Gastroesophageal sphincter (tissue), 3 donors: ENCODE measurements at regions not wholly inside any gene's neighbourhood (a gene's known extent, or its start where the extent isn't known, plus 50 kb on each side); places are given as distances from the start of the nearest gene placed in this dataset.

Experiments used
- EP300 ChIP-seq: sonication (generic); formaldehyde crosslinking; IDR thresholded peaks from one replicate; pipeline ENCODE4 v1.6.1; 2017; ENCODE audit warnings: antibody characterized with exemption, mild to moderate bottlenecking
- POLR2A ChIP-seq, 2 donors: fragments of 450-650 bp; IDR thresholded peaks; one replicate each; pipeline ENCODE4 v1.6.1; 2017; ENCODE audit warnings: antibody characterized with exemption in 2 of 2, mild to moderate bottlenecking in 2 of 2, moderate library complexity in 1 of 2
- TF ChIP-seq, protein P1 (sequence below), 4 experiments: fragments of 200-600 bp in 2 of 4; fragments of 450-650 bp in 2 of 4; sonication (generic) in 1 of 4; IDR thresholded peaks; one replicate each; pipeline ENCODE4 v1.5.1; 2017 to 2019; ENCODE audit warnings: antibody characterized with exemption in 4 of 4, mild to moderate bottlenecking in 2 of 4, moderate library complexity in 2 of 4

DNA sequence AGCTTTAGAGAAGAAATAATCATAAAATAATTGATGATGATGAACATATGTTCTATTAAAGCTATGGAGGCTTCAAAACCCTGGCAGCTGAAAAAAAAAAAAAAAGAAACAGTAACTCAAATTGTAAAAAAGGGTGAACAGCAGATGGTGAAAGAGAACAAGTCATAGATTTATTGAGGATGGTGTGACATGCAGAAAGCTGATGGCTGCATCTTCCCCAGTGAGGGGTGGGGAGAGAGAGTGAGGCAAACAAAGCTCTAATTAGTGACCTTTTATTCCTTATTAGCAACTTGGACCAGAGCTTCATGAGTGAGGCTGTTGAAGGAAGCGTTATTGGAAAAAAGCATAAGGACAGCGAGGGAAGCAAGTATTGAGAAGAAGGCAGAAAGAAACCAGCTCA lies 191.7 kb downstream of the EDN1 start:
- TF ChIP-seq POLR2A (IDR thresholded peaks at IDR 0.05) (no peak), EP300 (no peak)
- TF ChIP-seq, protein P1, sequence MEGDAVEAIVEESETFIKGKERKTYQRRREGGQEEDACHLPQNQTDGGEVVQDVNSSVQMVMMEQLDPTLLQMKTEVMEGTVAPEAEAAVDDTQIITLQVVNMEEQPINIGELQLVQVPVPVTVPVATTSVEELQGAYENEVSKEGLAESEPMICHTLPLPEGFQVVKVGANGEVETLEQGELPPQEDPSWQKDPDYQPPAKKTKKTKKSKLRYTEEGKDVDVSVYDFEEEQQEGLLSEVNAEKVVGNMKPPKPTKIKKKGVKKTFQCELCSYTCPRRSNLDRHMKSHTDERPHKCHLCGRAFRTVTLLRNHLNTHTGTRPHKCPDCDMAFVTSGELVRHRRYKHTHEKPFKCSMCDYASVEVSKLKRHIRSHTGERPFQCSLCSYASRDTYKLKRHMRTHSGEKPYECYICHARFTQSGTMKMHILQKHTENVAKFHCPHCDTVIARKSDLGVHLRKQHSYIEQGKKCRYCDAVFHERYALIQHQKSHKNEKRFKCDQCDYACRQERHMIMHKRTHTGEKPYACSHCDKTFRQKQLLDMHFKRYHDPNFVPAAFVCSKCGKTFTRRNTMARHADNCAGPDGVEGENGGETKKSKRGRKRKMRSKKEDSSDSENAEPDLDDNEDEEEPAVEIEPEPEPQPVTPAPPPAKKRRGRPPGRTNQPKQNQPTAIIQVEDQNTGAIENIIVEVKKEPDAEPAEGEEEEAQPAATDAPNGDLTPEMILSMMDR (IDR thresholded peaks at IDR 0.05) = no peak
